ENCODE measurements at regions not wholly inside any gene's neighbourhood (a gene's known extent, or its start where the extent isn't known, plus 50 kb on each side); places are given as distances from the start of the nearest gene placed in this dataset.

DNA sequence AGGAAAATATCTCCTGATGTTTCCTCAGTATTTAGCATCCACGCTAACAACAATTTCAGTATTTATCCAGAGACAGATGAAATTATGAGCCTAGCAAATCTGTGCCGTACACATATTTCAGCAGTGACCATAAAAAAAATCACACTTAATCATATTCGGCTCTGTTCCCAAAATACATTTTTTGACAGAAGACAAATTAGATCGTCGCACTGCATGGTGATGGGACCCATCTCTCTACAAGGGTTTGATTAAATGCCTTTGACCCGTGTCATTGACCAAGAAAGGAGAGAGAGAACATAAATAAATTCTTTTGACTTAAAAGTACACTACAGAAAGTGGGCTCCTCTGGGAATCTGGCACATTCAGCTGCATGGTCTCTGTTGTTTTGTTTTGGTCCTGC, 215.3 kb upstream of the SEMA6D start:
- no peak for DNase-seq (ENCODE audit: low read depth in 2 of 2)

DNA sequence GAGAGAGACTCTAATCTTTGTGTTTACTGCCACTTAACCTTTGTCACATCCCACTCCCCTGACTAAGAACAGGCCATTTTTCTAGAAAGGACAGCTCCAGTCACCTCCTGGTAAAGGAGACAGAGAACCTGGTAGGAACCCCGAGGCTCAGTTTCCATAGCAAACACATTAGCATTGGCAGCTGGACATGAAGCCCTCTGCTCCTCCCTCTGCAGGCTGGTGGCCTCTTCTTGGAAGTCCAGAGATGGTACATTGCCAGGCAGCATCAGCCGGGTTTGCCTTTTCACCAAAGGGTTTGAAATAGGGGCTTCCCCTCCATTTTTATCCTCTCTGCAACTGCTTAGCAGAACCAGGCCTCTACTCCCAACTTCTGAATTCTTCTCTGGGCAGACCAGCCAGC, 213.4 kb upstream of the SEMA6D start:
- no peak for DNase-seq (ENCODE audit: low read depth in 2 of 2)

DNA sequence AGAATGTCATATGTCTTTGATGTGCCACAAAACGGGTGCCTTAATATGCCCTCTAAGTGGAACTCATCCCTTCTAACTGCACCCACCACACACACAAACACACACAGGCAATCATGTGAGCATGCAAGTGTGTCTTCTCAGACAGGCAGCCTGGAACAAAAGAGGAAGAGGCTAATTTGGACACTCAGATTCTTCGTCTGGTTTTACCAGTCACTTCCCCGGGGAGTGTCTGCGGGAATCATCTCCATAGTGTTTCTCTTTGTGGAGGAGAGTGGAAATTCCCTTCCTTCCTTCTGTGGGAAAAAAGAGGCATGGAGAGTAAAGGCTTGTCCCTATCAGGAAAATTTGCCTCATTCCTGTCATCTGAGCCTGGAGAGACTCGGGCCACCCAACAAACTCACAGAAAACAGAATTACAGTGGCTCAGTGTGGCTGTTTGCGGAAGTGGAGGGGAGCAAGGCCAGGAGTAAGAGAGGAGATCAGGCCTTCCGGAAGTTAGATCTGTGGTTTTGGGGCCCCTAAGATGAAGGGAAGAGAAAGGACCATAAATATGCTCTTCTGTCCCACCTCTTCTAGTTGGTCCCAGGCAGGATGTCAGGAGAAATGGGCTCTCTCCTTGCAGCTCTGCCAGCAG, 212.6 kb upstream of the SEMA6D start:
- no peak for DNase-seq (ENCODE audit: low read depth in 2 of 2)

DNA sequence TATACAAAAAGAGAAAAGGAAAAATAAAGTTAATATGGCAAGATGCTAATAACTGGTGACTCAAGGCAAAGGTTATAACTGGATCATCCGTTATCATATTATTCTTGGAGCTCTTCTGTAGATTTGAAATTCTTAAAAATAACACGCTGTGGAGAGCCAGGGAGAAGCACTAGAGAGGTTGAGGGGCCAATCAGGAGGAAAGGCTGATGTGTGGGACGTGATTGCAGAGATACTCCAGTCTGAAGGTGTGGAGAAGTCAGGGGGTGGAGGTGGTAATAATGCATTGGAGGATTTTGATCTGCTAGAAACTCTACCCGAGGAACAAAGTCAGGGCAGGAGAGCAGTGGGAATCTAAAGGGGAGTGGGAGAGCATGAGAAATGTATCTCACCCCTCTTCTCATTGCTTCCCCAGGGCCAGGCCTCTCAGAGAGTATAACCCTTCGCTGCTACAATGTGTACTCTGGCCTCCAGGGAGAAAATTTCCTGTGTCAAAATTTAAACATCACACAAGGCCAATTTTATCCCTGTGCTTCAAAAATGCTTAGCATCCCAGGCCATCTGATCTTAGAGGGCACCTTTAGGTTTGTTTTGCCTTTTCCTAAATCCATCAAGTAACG, 211.5 kb upstream of the SEMA6D start:
- no peak for DNase-seq (ENCODE audit: low read depth in 2 of 2)

DNA sequence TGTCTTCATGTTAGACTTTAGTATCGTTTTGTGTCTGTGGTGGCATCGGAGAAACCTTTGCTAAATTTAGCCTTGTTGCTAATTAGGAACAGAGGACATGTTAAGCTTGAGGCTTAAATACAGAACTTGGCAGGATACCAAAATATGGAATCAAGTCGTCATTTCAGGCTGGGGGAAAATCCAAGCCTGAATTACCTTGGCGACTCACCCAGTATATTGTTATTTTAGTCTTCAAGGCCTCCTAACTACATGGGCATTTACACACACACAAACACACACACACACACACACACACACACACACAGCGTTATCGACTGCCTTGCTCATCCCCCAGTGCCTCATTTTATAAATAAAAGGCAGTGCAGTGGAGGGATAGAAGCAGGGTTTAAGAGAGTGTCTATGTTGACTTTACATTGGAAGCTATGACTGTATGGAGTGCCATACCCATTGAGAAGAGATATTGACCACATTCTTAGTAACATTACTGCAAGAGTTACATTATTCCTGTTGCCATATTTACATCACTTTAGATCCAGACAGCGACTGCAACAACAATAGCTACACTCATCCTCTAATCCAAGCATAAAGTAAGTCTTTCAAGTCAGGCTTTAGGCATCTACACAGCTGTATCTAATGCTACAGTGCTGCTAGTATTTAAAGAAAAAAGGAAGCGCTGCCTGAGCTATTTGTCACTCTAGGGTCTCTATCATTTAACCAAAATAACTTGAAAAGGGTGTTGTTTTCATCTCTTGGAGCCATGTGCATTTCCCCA, 210.8 kb upstream of the SEMA6D start:
- no peak for DNase-seq (ENCODE audit: low read depth in 2 of 2)

DNA sequence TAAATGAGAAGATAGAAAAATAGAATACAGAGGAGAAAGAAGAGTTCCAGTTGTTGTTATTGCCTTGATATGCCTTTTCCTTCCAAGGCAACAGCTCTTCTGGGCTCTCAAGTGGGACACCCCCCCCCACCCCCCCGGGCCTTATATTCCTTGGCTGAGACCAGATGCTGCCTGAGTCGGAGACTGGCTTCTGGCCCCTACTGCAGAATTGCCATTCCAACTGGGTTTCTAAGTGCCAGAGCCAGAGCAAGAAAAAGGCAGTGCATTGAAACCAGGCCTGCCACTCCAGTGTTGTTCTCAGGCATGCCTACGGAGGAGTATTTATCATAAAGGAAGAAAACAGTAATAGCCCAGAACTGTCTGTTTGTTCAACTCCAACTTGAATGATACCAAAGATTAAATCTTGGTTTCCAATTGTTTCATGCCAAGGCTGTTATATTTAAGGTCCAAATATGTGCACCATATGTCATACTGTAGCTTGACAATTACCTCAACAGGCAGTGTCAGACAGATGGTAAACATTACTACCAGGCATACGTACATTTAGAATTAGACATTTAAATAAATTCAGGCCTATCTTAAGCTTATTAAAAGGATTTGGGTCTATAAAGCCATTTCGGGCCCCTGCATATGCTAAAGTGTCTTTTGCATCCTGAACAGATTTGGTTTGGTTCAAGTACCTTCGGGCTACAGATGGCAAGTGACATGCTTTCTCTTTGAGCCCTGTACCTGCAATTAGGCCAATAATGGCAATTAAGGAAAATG, 209.9 kb upstream of the SEMA6D start:
- DNase-seq (ENCODE audit: low read depth in 2 of 2) = no peak

DNA sequence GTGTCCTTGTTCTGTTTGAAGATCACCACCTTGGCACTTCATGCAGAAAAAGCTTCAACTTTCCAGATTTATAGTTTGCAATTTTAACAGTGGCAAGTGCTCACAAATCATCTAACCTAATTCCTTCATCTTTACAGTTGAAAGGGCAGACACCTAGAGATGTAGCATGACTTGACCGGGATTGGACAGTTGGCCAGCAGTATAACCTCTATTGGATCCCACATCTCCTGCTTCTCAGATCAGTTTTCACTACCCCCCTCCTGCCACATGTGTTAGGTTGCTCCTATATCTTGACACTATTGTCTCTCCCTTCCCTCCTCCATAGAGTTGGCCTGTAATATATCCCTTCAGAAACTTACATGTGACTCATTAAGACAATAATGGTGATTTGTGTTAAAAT, 206.0 kb upstream of the SEMA6D start:
- DNase-seq (ENCODE audit: low read depth in 2 of 2) = no peak

DNA sequence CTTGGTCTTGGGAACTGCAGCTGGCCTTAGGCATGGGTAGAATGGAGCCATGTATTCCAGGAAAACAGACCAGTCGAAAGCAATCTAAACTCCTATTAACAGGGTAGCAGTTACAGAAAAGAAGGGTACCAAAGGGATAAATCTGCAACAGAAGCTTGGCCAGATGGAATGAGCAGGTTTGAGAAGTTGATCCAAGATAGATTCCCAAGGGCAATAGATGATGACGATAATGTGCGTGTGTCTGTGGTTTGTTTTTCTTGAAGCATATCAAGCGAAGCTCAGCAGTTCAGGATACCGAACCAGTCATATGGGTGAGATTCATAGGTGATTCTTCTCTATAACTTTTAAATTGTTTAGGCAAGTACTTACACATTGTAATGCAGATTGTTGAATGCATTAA, 203.8 kb upstream of the SEMA6D start:
- DNase-seq (ENCODE audit: low read depth in 2 of 2) = no peak

DNA sequence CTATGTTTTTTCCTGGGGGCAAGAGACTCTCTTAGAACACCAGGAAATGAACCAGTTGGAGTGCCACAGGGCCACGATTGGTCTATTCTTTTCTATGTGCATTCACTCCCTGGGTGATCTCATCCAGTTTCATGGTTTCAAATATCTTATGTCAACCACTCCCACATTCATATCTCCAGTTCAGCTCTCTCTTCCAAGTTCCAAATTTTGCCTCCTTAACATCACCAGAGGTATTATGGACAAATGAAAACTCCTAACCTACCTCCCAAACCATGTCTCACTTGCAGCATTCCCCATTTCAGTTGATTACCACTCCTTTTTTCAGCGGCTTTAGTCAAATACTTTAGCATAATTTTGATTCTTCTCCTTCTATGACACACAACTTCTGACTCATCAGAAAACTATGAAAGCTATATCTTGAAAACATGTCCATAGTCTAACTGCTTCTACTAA, 203.1 kb upstream of the SEMA6D start:
- DNase-seq (ENCODE audit: low read depth in 2 of 2) = no peak

DNA sequence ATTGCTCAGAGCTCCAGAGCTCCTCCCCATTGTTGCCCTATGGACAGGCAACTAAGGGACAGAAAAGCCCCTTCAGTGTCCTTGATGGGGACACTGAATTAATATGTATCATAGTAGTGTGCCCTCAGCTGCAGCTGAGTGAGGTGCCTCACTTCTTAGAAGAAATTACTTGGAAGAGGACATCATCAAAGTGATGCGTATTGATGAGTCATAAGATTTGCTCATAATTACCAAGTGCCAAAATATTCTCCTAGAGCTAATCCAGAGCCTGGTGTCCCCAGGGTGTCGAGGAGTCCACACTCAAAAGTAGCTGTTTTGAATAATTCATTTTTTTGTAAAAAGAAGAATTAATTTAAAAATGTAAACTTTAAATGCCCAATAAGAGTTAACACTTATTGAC, 200.7 kb upstream of the SEMA6D start:
- DNase-seq (ENCODE audit: low read depth in 2 of 2) = no peak

DNA sequence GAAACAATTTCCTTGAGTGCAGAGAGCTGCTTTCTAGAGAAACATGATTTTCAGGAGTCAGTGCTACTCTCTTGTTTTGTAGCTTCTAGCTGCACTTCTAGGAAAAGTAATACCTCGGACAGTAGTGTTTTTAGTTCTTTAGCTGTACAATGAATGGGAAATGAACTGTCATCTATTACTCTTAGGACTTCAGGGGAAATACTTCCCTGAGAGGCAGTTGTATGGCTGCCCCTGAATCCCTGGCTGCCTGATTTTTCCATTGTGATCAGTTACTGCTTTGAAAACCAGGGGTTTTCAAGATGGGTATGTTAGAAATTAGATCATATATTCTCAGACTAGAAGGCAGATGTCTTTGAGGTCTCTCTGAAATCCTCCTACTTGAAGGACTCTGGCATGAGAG, 200.3 kb upstream of the SEMA6D start:
- DNase-seq (ENCODE audit: low read depth in 2 of 2) = peak in 1 of 2 donors; percentile 9

DNA sequence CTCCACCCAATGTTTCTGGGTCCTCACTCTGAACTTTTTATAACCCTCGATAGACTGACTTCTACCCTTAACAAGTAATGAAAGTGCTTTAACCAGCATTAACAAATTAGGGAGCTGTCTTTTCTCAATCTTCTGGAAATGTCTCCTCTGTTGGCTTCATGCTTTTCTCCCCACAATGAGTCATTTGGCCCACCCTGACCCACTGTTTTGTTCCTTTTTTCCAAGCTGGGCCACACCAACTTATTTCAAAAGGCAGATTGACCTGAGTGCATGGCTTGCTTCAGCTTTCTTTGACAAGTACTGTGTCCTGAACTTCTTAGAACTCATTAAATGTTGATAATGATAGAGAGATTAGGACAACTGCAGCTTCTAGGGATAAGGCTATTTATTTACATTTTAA, 199.6 kb upstream of the SEMA6D start:
- DNase-seq (ENCODE audit: low read depth in 2 of 2) = no peak

DNA sequence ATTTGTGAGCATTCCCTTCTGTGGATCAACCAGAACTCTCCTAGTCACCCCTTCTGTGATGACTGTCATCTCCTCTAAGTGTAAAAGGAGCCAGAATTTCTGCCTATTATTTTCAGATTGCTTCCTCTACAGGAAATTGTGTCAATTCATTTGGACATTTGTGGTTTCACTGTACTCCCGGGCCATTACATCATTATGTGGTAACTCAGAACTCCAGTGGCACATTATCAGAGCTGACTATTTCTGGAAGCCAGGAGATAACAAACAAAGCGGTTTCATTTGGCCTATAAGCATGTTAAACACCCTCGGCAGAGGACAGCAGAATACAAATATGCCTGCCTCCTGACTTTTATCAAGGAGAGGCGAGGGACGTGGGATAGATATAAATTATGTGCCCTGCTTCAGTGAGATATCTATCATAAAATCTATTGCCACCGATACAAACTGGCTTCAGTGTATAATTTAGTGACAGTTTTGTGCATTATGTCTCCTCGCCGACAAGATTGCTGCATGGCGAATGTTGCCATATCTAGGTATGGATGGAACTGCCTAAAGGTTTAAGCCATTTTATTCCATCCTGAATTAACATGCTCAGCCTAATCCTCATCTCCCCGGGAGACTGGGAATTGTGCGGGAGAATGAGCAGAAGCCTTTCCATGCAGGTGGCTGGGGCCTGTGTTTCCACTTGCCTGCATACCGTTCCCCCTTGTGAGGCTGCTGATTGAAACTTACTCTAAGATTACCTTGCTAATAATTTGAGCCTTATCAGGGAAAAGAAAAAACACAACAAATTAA, 193.4 kb upstream of the SEMA6D start:
- DNase-seq (ENCODE audit: low read depth in 2 of 2) = peak; percentile 13 to 44

DNA sequence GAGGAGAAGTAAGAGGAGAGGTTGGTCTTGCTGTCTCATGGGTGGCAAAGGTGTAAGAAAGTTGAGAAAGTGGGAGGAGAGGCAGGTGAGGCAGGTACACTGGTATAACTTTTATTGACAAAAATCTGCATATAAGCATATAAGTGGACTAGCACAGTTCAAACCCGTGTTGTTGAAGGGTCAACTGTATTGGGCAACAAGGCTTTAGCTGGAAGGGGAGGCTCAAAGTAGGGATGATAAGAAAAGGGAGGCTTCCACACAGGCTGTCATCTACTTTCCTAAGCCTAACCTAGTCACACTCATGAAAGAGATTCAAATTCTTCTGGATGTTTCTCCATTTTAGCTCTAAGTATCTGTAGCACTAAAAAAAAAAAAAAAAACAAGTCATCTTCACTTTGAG, 188.1 kb upstream of the SEMA6D start:
- no peak for DNase-seq (ENCODE audit: low read depth in 2 of 2)

DNA sequence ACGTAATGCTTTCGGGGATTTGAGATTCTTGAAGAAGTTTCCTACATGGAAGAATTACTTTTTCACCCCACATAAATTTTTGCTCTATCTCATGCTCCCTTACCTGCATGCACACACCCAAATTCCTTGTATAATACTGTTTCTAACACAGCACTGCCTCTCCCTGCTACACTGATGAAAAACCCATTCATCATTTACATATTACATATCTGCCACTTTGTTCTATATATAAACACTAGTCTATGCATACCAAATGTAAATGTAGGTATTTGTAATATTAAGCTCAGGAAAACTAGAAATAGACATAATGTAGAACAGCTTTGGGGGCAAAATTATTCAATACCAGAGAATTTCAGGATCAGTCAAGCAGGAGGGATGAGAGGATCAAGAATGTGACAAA, 182.6 kb upstream of the SEMA6D start:
- no peak for DNase-seq (ENCODE audit: low read depth in 2 of 2)

DNA sequence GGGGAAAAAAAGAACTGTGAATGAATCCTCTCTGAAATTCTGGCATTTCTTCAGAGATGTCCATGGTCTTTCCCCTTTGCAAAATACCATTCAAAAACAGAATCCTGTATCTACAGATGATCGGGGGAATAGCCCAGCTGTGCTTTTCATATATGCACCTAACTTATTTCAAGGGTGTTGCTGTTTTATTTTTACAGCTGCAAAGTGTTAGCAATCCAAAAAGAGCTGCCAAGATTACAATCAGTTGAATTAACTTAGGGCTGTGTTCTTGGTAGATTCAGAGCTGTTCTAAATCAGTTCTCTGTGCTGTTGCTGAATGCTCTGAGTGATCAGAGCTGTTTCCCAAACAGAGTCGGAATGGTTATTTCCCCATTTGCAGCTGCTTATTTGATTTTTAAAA, 175.7 kb upstream of the SEMA6D start:
- no peak for DNase-seq (ENCODE audit: low read depth in 2 of 2)

DNA sequence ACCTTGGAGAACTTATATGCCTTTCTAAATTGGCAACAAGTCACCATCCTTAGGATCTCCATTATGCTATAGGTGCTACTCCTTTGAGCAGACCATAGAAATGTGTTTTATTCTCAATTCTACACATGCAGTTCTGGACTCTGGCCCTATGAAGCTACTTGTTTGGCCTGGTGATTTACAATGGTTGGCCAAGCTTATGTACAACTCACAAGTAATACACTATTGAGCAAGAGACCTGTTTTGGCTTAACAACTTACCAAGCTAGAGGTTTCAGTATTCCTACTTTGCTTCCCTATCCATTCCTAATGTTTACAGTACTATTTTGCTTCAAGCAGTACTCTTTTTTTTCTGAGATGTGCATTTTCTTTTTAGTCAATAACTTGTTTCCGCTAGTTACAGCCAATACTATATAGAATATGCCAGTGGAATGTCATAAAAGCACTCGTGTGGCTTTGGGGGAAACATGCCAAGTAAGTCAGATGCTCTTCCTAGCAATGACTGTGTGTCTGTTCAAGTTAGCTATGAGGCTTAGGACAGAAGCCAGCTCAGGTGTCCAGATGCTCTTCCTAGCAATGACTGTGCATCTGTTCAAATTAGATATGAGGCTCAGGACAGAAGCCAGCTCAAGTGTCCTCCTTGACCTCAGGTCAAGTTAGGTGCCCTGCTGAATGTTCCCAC, 174.9 kb upstream of the SEMA6D start:
- no peak for DNase-seq (ENCODE audit: low read depth in 2 of 2)

DNA sequence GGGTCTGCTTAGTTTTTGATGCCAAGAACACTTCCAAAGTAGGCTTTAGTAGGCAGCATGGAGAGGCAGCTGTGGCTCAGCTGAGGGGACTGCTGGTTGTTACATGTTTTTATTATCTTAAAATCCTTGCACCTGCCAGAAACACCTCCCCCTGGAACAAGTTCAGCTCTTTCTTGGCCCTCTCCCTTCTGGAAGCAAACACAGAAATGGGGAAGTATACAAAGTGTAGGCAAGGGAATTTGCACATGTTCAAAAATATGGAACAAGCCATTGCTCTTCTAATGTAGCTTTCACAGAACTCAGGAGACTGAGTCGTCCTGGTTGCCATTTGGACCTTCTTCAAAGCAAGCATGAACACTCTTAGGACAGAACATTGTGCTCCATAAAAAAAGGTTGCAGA, 169.1 kb upstream of the SEMA6D start:
- no peak for DNase-seq (ENCODE audit: low read depth in 2 of 2)

DNA sequence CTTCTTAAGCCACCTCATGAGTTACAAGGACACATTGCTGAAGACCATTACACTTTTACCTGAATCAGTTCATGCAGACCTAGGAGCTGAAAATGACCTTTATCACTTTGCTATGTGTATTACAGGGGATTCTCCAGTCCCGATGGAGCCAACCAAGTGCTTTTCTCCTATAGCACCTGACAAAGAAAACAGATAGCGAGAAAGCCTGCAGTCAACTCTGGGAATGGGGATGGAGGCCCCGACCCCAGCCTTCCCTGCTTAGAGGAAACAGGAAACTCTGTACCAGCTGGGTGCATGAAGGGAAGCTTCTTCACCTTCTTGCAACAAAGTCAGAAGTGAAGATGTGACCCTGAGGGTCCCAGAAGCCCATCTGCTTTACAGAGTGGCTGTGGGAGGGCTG, 168.3 kb upstream of the SEMA6D start:
- no peak for DNase-seq (ENCODE audit: low read depth in 2 of 2)

DNA sequence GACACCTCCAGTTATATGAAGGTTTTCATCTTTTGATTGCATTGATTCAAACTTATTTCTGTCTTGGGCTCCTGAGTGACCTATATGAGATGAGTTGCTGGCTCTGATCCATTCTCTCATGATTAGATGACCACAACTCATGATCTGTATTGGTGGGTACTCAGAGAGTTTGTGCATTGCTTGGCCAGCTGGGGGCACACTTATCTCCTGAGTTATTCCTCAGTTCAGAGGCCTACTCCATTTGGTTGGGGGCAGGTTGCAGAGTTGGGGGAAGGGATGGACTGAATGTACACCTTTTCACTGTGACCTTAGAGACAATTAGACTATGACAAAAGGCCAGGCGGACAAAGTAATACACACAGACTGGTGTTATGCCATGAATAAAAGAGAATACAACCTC, 166.2 kb upstream of the SEMA6D start:
- peak in 1 of 2 donors; percentile 8 for DNase-seq (ENCODE audit: low read depth in 2 of 2)

DNA sequence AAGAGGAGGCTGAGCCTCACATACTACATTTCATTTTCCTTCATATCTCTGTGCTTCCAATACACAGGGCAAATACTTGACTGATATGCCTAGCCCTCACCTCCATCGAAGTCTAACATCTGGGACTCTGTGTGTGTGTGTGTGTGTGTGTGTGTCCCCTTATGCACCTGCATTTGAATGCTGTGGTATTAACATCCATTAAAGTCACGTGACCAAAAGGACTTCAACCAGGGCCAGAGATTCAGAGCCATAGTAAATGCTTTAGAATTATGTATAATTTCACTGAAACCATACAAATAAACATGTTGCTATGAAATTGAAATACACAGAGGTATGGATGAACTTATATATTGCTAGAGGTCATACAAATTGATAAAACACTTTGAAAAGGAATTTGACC, 165.8 kb upstream of the SEMA6D start:
- no peak for DNase-seq (ENCODE audit: low read depth in 2 of 2)
